ENCODE measurements at regions not wholly inside any gene's neighbourhood (a gene's known extent, or its start where the extent isn't known, plus 50 kb on each side); places are given as distances from the start of the nearest gene placed in this dataset.

DNA sequence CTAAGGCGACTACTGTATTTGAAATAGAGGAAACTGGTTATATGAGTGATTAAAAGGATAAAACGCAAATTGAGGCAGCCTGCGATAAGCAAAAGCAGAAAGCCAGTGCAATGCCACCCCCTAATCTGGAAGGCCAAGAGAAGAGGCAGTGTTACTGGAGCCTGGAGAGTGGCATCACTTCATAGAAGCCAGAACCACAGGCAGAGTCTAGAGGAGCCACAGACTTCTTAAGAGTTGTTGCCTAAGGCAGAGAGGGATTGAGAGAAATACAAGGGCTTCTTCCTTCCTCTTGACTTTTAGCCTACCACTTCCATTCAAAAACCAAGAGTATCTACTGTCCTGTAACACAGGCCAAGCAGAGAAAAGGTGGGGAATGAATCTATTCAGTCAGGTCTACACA lies 94.9 kb upstream of the SKAP2 start:
- H3K9ac ChIP-seq (ENCODE audit: low read length): no peak overlapping the region
- ATAC-seq (peak; percentile 62), DNase-seq (ENCODE audit: low read depth, low spot score) (no peak)
- no peak overlapping the region for H3K4me3 ChIP-seq (replicated peaks in 1 of 2; ENCODE audit: low read depth in 1 of 2, low read length in 2 of 2)
- intact Hi-C loops (cut with micrococcal nuclease): no loop called here
- BruUV-seq (replicated peaks): no TSS peak
- no peaks in the 10 kb centered on the region for H3K36me3 ChIP-seq (ENCODE audit: control insufficient read depth in 1 of 2, insufficient read depth in 2 of 2, low read length in 2 of 2)
- H2AFZ ChIP-seq (ENCODE audit: low read depth, low read length, poor library complexity, severe bottlenecking): peak overlapping the region; percentile 72
- ChIA-PET POLR2A (interaction anchor here (1.1 kb wide), 1 partner anchor 9 kb away, joined by 3 read pairs; no protein-coding TSS in a partner anchor), CTCF (no interaction called here), RAD21 (ENCODE audit: low non-redundant PET in 1 of 2, low total read pairs in 2 of 2, uncharacterized antibody in 2 of 2, unreplicated experiment in 2 of 2) (no interaction called here)
- no peaks in the 10 kb centered on the region for H3K9me3 ChIP-seq (ENCODE audit: control insufficient read depth in 1 of 2, insufficient read depth in 1 of 2, low read depth in 1 of 2, low read length in 2 of 2)
- H3K4me1 ChIP-seq (ENCODE audit: control insufficient read depth in 1 of 2, insufficient read depth in 2 of 2, low read length in 2 of 2): peaks cover 0 to 17% of the 10 kb centered on the region in 2 experiments; a peak in 2 of 4 replicates
- no peaks in the 10 kb centered on the region for H3K27me3 ChIP-seq (ENCODE audit: insufficient read depth, low read length)
- H4K20me1 ChIP-seq (ENCODE audit: insufficient read depth): no peaks in the 10 kb centered on the region
- peak overlapping the region; percentile 45 for H3K4me2 ChIP-seq (ENCODE audit: low read length)
- no peak for TF ChIP-seq ZNF274 (IDR thresholded peaks at IDR 0.05; ENCODE audit: low read depth, low read length)
- no peak for TF ChIP-seq ZFX (IDR thresholded peaks at IDR 0.05)
- no peak for TF ChIP-seq RAD21 (IDR thresholded peaks at IDR 0.05; ENCODE audit: low read depth)
- TF ChIP-seq, protein P1, sequence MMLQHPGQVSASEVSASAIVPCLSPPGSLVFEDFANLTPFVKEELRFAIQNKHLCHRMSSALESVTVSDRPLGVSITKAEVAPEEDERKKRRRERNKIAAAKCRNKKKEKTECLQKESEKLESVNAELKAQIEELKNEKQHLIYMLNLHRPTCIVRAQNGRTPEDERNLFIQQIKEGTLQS (IDR thresholded peaks at IDR 0.05): no peak
- TF ChIP-seq, protein P2, sequence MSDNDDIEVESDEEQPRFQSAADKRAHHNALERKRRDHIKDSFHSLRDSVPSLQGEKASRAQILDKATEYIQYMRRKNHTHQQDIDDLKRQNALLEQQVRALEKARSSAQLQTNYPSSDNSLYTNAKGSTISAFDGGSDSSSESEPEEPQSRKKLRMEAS (IDR thresholded peaks at IDR 0.05): no peak
- TF ChIP-seq FOSL1 (IDR thresholded peaks at IDR 0.05; ENCODE audit: low read depth): no peak
- no peak for TF ChIP-seq POLR2AphosphoS5 (IDR thresholded peaks at IDR 0.05; ENCODE audit: low read depth, low read length)
- TF ChIP-seq ELF1 (IDR thresholded peaks at IDR 0.05; ENCODE audit: borderline replicate concordance, low read depth): no peak
- no peak for TF ChIP-seq JUND (IDR thresholded peaks at IDR 0.05)
- TF ChIP-seq, protein P3, sequence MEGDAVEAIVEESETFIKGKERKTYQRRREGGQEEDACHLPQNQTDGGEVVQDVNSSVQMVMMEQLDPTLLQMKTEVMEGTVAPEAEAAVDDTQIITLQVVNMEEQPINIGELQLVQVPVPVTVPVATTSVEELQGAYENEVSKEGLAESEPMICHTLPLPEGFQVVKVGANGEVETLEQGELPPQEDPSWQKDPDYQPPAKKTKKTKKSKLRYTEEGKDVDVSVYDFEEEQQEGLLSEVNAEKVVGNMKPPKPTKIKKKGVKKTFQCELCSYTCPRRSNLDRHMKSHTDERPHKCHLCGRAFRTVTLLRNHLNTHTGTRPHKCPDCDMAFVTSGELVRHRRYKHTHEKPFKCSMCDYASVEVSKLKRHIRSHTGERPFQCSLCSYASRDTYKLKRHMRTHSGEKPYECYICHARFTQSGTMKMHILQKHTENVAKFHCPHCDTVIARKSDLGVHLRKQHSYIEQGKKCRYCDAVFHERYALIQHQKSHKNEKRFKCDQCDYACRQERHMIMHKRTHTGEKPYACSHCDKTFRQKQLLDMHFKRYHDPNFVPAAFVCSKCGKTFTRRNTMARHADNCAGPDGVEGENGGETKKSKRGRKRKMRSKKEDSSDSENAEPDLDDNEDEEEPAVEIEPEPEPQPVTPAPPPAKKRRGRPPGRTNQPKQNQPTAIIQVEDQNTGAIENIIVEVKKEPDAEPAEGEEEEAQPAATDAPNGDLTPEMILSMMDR (IDR thresholded peaks at IDR 0.05 in 2 of 3, conservative IDR thresholded peaks at IDR 0.05 in 1 of 3; ENCODE audit: borderline replicate concordance in 1 of 3, insufficient read depth in 1 of 3, low read depth in 2 of 3, low read length in 2 of 3): no peak
- TF ChIP-seq EGR1 (IDR thresholded peaks at IDR 0.05; ENCODE audit: low read depth): no peak
- no peak for TF ChIP-seq CBX3 (IDR thresholded peaks at IDR 0.05; ENCODE audit: low read depth)
- TF ChIP-seq TCF7L2 (IDR thresholded peaks at IDR 0.05; ENCODE audit: borderline replicate concordance, extremely low read depth, insufficient read depth, insufficient read length): no peak
- no peak for TF ChIP-seq SRF (IDR thresholded peaks at IDR 0.05; ENCODE audit: low read depth)
- TF ChIP-seq CEBPB (IDR thresholded peaks at IDR 0.05; ENCODE audit: low read depth): no peak
- no peak for TF ChIP-seq EZH2phosphoT487 (IDR thresholded peaks at IDR 0.05; ENCODE audit: borderline replicate concordance)
- TF ChIP-seq EZH2 (IDR thresholded peaks at IDR 0.05): no peak
- no peak for TF ChIP-seq SP1 (IDR thresholded peaks at IDR 0.05; ENCODE audit: low read depth)
- TF ChIP-seq, protein P4, sequence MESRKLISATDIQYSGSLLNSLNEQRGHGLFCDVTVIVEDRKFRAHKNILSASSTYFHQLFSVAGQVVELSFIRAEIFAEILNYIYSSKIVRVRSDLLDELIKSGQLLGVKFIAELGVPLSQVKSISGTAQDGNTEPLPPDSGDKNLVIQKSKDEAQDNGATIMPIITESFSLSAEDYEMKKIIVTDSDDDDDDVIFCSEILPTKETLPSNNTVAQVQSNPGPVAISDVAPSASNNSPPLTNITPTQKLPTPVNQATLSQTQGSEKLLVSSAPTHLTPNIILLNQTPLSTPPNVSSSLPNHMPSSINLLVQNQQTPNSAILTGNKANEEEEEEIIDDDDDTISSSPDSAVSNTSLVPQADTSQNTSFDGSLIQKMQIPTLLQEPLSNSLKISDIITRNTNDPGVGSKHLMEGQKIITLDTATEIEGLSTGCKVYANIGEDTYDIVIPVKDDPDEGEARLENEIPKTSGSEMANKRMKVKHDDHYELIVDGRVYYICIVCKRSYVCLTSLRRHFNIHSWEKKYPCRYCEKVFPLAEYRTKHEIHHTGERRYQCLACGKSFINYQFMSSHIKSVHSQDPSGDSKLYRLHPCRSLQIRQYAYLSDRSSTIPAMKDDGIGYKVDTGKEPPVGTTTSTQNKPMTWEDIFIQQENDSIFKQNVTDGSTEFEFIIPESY (IDR thresholded peaks at IDR 0.05; ENCODE audit: extremely low read depth, insufficient replicate concordance, low read length): no peak
- TF ChIP-seq POLR2A (IDR thresholded peaks at IDR 0.05; ENCODE audit: borderline replicate concordance, extremely low read depth, insufficient read depth, insufficient read length): no peak
- no peak overlapping the region for H3K27ac ChIP-seq (ENCODE audit: low read depth, low read length)
- H3K9me2 ChIP-seq (ENCODE audit: insufficient read depth): no peaks in the 10 kb centered on the region
- H3K79me2 ChIP-seq (ENCODE audit: insufficient read depth, low read length): no peaks in the 10 kb centered on the region

All from HCT116 (cell line).